ENCODE measurements at regions not wholly inside any gene's neighbourhood (a gene's known extent, or its start where the extent isn't known, plus 50 kb on each side); places are given as distances from the start of the nearest gene placed in this dataset.

GRCh38 chr11:34784318-34784841 lies 131.8 kb downstream of the APIP start:
- TF ChIP-seq CTCF (IDR thresholded peaks at IDR 0.05 in 2 of 3, conservative IDR thresholded peaks at IDR 0.05 in 1 of 3; ENCODE audit: borderline replicate concordance in 1 of 3, insufficient read depth in 1 of 3, low read depth in 2 of 3, low read length in 2 of 3) (no peak), TCF7L2 (IDR thresholded peaks at IDR 0.05; ENCODE audit: borderline replicate concordance, extremely low read depth, insufficient read depth, insufficient read length) (no peak), EZH2 (IDR thresholded peaks at IDR 0.05) (no peak), ATF3 (IDR thresholded peaks at IDR 0.05) (no peak), ZNF274 (IDR thresholded peaks at IDR 0.05; ENCODE audit: low read depth, low read length) (no peak), CEBPB (IDR thresholded peaks at IDR 0.05; ENCODE audit: low read depth) (no peak), JUND (IDR thresholded peaks at IDR 0.05) (no peak), POLR2A (IDR thresholded peaks at IDR 0.05; ENCODE audit: borderline replicate concordance, extremely low read depth, insufficient read depth, insufficient read length) (no peak), FOSL1 (IDR thresholded peaks at IDR 0.05; ENCODE audit: low read depth) (no peak), POLR2AphosphoS5 (IDR thresholded peaks at IDR 0.05; ENCODE audit: low read depth, low read length) (no peak), ZBTB33 (IDR thresholded peaks at IDR 0.05; ENCODE audit: extremely low read depth, insufficient replicate concordance, low read length) (no peak)
- TF ChIP-seq, protein P1, sequence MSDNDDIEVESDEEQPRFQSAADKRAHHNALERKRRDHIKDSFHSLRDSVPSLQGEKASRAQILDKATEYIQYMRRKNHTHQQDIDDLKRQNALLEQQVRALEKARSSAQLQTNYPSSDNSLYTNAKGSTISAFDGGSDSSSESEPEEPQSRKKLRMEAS (IDR thresholded peaks at IDR 0.05) = no peak
